Dermis microvascular lymphatic vessel endothelial cell (primary cell): ENCODE measurements at regions not wholly inside any gene's neighbourhood (a gene's known extent, or its start where the extent isn't known, plus 50 kb on each side); places are given as distances from the start of the nearest gene placed in this dataset.
"Not testable (repeated sequence)": the region's sequence is repeated elsewhere in the genome, so short reads cannot be mapped to it uniquely, and the experiment has no call there.

Experiments
- DNase-seq, 2 donors: peaks; one replicate each; pipeline versions ENCODE4 v3.0.0 to v3.0.0-alpha.2; 2010; ENCODE audit warnings: low read depth in 2 of 2

DNA sequence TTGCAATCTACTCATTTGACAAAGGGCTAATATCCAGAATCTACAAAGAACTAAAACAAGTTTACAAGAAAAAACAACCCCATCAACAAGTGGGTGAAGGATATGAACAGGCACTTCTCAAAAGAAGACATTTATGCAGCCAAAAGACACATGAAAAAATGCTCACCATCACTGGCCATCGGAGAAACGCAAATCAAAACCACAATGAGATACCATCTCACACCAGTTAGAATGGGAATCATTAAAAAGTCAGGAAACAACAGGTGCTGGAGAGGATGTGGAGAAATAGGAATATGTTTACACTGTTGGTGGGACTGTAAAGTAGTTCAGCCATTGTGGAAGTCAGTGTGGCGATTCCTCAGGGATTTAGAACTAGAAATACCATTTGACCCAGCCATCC lies 336.5 kb downstream of the NR2F2 start:
- DNase-seq = not testable (repeated sequence)

GRCh38 chr15:96670389-96670788 lies 339.9 kb downstream of the NR2F2 start:
- DNase-seq = no peak

DNA sequence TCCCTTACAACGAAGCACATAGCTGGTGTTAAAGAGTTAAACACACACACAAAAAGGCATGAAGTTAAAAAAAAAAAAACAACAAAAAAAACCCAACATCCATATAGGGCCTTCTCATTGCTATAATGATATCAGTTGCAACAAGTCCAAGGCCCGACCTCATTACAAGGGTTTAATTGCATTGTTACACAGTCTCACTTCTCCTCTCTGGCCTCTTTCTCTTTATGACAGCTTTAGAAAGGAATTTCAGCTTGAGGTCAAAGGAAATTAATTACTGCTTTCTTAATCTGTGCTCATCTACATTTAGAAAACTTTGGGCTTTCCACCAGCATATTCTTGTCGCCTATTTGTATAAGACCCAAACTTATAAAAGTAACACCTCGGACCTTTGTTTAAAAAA lies 342.1 kb downstream of the NR2F2 start:
- DNase-seq = no peak

GRCh38 chr15:96678386-96678785 lies 347.9 kb downstream of the NR2F2 start:
- no peak for DNase-seq

- DNase-seq = peak in 1 of 2 donors; percentile 5
Observed at GRCh38 chr15:96687388-96688107, 357.0 kb downstream of the NR2F2 start.

GRCh38 chr15:96690733-96691132 lies 360.2 kb downstream of the NR2F2 start:
- no peak for DNase-seq

DNA sequence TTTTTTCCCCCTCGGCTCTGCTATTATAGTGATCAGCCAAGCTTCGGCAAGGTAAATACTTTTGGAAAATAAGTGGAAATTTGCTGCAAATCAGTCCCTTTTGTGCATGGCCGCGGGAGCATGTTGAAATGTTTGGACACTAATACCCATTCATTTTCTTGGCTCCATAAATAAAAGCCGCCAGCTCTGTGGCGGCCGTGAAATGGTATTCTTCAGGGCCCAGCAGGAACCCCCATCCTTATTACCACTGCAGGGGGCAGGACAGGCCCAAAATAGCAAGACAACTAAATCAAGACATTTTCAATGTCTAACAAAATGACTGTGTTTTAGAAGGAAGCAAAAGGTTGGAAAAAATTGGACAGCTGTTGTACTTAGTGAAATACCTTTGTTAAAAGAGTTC lies 362.3 kb downstream of the NR2F2 start:
- no peak for DNase-seq

GRCh38 chr15:96693515-96693914 lies 363.0 kb downstream of the NR2F2 start:
- no peak for DNase-seq

DNA sequence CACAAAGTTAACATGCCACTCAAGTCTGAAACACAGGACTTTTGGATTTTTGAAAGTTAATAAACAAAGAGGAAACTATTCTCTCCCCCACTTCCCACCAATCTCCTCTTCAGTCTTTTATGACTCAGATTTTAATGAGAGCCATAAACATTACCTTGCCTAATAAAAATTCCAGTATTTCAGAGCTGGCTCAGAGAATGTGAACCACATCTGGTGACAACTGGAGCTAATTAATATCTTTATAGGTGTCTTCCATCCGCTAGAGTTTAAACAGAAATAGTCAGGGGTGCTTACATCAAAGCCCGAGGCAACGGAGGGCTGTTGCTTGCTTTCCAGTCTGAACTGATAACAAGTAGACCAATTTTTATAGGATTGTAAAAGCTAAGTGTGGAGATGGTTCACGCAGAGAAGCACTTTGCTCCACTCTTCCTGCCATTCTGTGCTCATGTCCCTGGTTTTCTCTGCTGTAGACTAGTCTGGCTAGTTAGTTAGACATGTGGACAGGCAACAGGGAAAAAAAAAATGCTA lies 363.6 kb downstream of the NR2F2 start:
- DNase-seq = no peak

DNA sequence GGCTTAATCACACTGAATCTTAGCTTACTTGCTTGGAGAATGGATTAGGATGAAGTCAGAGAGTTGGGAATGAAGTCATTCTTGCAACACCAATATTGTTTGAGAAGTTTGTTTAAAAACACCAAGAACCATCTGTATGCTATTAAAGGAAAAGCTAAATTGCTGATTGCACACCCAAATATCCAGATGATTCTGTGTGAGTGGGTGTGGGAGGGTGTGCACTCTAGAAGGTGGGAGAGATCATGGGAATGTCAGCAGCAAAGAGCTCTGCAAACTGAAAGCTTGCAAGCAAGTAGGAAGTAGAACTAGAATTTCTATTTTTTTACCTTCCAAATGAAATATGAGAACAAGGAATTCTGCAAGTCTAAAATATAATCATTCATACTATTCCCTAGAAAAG lies 364.9 kb downstream of the NR2F2 start:
- no peak for DNase-seq

- no peak for DNase-seq
Observed at GRCh38 chr15:96699871-96700401, 369.4 kb downstream of the NR2F2 start.

- no peak for DNase-seq
Observed at GRCh38 chr15:96700555-96700954, 370.1 kb downstream of the NR2F2 start.

GRCh38 chr15:96701443-96701842 lies 370.9 kb downstream of the NR2F2 start:
- no peak for DNase-seq

DNA sequence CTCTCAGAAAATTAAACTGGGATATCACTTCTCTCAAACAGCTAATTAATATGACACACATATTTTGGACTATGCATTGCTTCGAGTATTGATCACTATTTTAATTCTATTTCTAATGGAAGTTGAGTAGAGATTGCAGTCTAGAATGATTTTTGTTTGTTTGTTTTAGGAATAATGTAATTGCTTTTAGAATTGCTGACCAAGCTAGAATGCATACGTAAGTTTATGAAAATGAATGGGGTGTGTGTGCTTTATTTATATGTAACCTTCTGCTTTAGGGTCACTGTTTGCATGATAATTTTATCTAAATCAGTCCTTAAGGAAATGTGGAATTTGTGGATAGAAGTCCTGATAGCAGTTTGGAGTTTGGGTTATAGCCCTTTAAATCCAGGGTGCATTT lies 371.4 kb downstream of the NR2F2 start:
- DNase-seq = no peak

DNA sequence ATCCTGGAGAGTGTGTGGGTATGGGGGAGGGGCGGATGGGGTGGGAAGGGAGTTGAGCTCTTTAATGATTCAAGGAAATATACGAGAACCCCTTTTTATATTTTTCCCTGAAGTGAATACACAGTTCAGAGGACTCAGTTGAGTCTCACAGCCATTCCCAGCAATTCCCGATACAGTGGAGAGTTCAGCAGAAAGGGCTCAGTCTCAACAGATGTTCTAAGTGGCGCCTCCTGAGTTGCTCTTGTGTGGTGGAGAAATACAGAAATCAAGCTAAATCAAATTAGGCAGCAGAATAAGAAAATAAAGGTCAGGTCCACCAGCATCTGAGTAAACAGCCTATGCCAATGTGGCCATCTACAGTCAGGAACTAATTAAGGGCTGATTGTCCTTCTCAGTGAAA lies 372.1 kb downstream of the NR2F2 start:
- DNase-seq = no peak

- no peak for DNase-seq
Observed at GRCh38 chr15:96703091-96703490, 372.6 kb downstream of the NR2F2 start.

DNA sequence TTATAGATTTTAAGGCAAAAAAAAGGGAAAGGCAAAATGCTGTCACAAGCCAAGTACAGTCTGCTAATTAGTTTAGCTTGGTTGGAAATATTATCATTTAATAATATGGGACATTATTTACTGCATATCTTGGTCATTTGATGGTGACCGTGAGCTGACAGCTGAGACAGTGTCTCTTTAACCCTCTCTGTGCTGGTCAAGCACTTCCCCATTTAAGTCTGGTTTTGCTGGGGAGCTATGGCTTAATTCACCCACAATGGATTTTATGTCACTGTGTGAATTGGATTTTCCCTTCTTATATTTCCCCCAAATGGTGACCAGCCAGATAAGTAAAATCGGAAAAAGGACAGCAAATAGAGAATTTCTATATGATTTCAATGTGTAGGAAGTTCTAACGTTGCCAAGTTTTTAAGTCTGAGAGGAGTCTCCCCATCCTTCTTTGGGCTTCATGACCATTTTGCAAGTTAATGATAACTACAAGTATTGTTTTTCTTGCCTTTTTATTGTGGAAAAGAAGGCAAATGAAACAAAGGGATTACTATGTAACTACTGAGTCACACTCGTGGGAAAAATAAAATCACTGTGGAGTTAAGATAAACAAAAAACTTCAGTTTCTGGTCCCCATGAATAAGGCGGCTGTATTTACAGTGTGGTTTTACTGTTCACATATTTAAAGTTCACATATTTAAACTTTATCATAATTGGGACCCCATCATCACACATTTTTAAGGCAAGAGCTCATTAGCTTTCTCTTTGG lies 373.5 kb downstream of the NR2F2 start:
- DNase-seq = no peak

DNA sequence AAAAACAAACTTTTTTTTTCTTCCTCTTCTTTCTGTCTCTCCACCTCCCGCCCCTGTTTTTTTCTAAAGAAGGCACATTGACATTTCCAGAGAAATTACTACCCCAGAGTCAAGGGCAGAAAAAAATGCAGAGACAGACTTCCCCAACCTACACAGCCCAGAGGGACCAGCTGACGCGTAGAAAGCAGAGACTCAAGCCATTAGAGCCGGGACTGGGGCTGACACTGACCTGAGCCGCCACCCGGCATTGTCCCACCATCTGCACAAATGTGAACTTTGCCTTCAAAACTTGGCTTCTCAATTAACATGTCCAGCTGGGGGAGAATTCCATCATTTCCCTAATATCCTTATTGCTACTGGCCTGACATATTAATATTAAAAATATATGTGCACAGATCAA lies 385.6 kb downstream of the NR2F2 start:
- no peak for DNase-seq

DNA sequence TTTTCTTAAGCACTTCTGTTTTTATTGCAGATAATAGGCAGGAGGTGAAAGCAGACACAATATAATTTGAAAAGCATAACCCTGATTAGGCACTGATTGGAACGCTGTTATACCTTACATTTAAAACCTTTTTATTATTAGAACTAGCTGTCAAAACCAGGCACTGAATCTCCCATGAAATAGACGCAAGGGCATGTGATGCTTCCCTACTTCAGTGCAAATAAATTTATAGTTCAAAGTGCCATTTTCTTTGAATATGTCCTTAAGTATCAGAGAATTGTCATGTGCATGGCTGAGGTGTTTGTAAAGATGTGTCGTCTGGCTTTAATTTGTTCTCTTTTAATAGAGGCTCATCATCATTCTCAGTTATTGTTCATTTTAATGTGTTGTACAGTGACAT lies 386.0 kb downstream of the NR2F2 start:
- DNase-seq = no peak

DNA sequence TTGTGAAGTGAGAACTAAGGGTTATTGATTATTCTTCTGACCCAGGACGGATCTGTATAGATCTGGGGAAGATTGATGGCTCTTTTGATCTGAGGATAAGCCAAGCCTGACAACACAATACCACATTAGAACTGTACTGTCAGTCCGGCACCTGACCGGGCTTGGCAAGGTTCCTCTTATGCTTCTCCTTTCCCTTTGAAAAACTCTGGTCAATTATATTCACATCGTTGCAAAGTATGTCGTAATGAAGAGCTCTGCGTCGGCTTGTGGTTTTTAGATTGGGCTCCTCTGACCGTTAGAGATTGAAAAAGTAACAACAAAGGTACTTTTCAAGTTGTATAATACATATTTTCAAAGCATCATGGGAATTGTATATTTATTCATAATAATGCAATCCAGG lies 389.8 kb downstream of the NR2F2 start:
- no peak for DNase-seq

- no peak for DNase-seq
Observed at GRCh38 chr15:96720656-96721055, 390.2 kb downstream of the NR2F2 start.

DNA sequence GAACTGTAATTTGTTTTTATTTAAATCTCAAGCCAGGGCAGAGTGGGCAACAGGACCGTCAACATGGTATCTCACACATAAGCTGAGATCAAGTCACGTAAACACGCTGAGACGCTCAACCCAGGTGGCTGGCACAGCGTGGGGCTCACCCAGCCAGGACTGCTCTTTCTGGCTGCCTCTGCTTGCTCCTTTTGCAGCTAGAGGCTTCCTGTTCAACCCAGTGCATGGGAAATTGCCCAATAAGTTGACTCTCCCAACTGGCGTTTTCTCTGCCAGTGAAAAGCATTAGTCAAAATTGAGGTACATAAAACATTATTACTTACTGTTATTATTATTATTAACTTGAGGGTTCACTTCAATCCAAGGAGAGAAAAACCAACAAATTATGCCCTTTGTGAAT lies 398.1 kb downstream of the NR2F2 start:
- DNase-seq = no peak

- no peak for DNase-seq
Observed at GRCh38 chr15:96732704-96733103, 402.2 kb downstream of the NR2F2 start.
